ENCODE measurements at regions not wholly inside any gene's neighbourhood (a gene's known extent, or its start where the extent isn't known, plus 50 kb on each side); places are given as distances from the start of the nearest gene placed in this dataset.

GRCh38 chr2:220001751-220002150 is 374.3 kb downstream of the SLC4A3 start:
- DNase-seq: peak; percentile 40

- no peak for DNase-seq
These were observed 374.8 kb downstream of the SLC4A3 start for GRCh38 chr2:220002251-220002650.

- DNase-seq: no peak
These were observed 375.3 kb downstream of the SLC4A3 start for GRCh38 chr2:220002699-220003098.

GRCh38 chr2:220005362-220005761 is 377.9 kb downstream of the SLC4A3 start:
- DNase-seq: no peak

DNA sequence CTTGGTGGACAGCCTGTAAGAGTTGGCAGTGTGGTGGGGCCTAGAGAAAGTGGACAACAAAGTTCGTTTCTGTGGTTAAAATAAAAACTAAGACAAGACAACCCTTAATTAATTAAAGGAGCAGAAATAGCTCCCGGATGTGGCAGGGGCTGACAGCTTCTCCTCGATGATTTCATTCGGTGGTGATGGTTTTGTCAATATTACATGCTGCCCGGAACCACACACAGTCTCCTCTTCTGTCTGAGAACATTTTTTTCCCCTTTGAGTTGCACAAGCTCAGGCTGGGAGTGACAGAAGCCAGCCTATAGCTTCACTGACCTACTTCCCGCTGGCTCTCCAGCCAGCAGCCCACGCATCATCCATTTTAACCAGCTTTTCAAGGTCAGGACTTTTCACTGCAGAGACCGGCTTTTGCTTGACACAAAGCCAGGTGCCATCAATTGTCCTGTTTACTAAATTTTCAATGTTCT is 378.8 kb downstream of the SLC4A3 start:
- peak; percentile 31 for DNase-seq

- DNase-seq: no peak
These were observed 384.4 kb downstream of the SLC4A3 start for GRCh38 chr2:220011859-220012258.

DNA sequence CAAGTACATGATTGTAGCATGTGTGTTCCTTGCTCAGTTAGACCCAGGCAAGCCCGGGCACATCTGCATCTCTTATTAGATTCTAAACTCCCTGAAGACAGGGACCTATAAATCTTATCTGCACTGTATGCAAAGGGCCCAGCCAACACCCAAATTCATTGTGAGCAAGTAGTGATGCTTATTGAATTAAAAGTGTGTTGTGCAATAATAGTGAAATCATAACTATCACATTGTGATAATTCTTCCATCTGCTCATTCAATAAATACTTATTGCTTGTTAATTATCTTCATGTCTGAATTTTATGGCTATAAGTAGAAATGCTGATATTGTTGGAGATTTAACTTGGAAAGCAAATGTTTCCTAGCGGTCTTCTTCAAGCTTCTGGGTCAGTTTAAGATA is 387.5 kb downstream of the SLC4A3 start:
- DNase-seq: no peak

DNA sequence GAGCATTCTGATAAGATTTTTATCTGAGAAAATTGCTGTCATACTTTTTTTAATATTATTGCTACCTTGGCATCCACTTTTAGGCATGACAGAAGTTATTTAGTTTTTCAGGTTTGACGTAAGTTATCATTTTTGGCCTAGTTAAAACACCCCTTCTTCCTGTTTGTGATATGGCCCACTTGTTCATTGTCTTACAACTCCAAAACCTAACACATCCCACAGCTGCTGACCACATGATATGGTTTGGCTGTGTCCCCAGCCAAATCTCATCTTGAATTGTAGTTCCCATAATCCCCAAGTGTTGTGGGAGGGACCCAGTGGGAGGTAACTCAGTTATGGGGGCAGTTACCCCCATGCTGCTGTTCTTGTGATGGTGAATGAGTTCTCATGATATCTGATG is 388.1 kb downstream of the SLC4A3 start:
- no peak for DNase-seq

GRCh38 chr2:220025207-220025606 is 397.8 kb downstream of the SLC4A3 start:
- no peak for DNase-seq

DNA sequence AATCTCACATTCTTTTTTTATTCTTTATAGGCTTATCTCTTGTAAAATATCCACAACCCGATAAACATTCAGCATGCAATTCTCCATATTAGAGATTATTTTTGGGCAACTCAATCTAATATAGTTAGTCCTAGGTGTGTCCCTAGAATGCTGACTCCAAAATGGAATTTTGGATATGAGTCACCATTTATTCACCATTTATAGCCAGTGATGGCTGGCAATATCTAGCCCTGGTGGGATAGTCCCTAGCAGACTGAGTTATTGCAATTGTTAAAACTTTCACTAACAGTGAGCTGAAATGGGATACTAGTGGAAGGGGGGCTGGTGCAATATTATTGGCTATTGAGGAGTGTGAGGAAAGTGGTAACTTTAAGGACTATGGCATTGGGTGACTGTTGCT is 401.6 kb downstream of the SLC4A3 start:
- DNase-seq: no peak

GRCh38 chr2:220033546-220033945 is 406.1 kb downstream of the SLC4A3 start:
- DNase-seq: no peak

- DNase-seq: peak; percentile 65
These were observed 407.1 kb downstream of the SLC4A3 start for GRCh38 chr2:220034426-220035130.

DNA sequence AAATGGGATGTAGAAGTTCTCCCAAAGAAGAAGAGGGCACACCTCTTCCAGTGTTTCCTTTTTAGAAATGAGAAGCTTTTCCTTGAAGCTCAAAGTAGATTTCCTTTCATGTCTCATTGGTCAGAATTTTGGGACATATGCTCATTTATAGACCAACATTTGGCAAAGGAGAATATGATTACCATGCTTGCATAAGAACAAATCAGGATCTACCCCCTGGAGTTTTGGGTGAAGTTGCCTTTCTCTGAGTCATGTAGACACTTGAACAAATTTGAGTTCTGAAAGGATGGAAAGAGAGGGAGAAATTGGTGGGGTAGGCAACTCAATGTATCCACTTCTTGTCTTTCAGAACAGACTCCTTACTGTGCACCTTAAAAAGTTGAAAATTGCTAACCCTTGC is 409.0 kb downstream of the SLC4A3 start:
- DNase-seq: no peak

- no peak for DNase-seq
These were observed 412.9 kb downstream of the SLC4A3 start for GRCh38 chr2:220040346-220040745.

DNA sequence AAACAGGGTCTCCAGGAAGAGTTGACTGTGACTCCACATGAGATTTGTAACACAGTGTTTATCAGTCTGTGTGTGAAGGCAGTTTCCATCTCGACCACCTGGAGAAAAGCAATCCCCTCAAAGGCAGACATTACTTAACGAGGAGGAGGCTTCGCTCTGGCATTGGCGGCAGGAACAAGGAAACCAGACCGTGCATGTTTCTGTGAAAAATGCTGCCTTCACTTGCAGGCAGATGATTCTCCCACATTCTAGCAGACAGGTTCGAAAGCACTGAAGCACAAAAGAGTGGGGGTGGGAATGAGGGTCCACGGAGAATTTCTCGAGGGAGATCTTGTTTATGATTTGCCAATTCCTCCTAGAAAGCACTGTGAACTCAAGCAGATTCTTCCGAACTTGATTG is 414.0 kb downstream of the SLC4A3 start:
- no peak for DNase-seq

GRCh38 chr2:220043155-220043989 is 415.9 kb downstream of the SLC4A3 start:
- DNase-seq: peak; percentile 40

DNA sequence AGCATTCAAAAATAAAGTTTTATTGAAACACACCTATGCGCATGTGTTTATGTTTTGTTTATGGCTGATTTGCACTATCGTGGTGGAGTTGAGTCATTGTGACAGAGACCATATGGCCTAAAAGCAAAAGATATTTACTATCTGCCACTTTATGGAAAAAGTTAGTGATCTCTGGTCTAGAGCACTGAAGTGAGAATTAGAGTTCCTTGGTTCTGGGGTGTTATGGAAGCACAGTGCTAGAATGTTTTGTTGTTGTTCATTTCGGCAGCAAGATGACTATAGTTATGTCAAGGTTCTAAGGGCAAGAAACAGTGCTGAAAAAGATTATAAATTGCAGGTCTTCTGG is 416.5 kb downstream of the SLC4A3 start:
- no peak for DNase-seq

- no peak for DNase-seq
These were observed 417.0 kb downstream of the SLC4A3 start for GRCh38 chr2:220044383-220044782.

DNA sequence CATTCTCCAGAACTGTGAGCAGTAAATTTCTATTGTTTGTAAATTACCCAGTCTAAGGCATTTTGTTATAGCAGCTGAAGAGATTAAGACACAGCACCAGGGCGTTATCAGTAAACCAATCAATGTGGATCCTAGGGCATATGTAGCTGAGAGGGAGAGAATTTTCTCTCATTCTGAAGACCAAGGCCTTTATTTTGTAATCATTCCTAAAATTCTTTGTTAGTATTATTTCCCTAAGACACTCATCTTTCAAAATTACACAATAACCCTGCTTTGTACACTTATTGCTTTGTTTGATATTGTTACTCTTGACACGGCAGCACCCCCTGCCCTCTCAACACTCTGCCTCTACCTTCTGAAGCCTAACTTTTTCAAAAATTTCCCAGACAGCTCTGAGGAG is 419.1 kb downstream of the SLC4A3 start:
- DNase-seq: peak; percentile 12

- no peak for DNase-seq
These were observed 424.3 kb downstream of the SLC4A3 start for GRCh38 chr2:220051716-220052115.

DNA sequence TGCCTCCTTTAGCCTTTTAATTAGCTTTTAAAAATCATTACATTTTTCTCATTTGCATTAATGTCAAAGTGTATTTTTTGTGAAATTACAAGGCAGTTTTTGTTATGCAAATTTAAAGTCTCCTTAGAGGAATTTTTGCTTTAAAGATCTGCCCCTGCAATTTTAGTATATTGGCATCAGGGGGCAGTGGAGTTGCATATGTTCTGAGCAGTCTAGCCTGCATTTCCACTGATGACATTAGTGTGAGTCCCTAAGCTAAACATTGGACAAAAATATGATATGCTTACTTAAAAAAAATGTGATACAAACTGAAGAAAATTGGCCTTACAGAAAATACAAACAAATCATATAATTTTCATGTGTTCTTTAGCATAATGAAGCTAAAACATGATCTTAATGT is 426.5 kb downstream of the SLC4A3 start:
- DNase-seq: no peak

DNA sequence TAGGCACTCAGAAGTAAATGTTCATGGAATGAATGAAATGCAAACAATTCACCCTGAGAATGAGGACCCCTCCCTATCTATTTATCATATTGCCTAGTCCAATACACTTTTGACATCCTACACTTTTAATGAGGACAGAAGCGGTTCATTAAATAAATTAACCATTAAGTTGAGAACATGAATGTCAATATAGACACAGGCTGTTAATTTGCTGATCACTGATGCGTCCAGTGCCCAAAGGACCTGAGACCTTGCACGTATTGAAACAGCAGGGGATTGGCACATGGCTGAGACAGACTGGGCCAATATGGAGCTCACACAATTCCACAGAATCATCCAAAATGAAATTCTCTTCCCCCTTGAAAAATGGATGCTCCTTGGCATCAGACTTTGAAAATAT is 430.0 kb downstream of the SLC4A3 start:
- no peak for DNase-seq

DNA sequence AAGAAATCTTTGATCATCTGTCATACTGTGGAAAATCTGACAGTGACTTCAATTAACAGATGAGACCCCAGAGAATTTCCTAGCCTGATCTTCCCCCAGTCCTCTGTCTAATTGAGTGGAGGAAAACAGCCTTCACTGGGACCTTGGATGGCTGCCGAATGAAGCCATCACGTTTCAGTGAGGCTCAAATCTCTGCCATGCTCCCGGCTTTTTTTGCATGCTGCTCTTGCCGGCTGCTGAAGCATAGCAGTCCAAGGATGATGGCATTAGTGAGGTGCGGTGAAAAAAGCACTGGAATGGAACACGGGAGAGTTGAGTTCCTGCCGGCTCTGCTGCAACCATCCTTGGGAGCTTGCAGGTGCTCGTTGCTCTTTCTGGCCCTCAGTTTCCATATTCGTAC is 430.5 kb downstream of the SLC4A3 start:
- no peak for DNase-seq

Measured in HCEC 1CT (cell line).